ENCODE measurements at regions not wholly inside any gene's neighbourhood (a gene's known extent, or its start where the extent isn't known, plus 50 kb on each side); places are given as distances from the start of the nearest gene placed in this dataset.

DNA sequence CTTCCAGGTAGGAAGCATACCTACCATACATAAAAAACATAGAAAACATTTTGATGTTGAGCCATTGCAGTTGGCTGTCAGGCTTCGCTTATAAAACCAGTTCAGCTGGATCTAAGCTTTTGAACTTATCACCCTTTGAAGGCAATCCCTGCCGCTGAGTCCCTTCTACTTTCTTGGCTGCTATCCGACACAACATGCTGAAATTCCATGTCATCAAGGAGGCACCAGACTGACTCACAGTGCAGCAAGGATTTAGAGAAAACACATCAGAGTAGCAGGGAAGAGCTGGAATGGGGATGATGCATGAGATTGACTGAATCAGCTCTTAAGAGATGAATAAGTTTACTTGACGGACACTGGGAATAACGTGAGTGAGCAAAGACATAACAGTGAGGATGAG, 135.0 kb upstream of the MAN1A1 start:
- no peak for DNase-seq (ENCODE audit: low read depth in 4 of 4, low spot score in 3 of 4)

- no peak for DNase-seq (ENCODE audit: low read depth in 4 of 4, low spot score in 3 of 4)
Measured at GRCh38 chr6:119483908-119484307, 134.3 kb upstream of the MAN1A1 start.

DNA sequence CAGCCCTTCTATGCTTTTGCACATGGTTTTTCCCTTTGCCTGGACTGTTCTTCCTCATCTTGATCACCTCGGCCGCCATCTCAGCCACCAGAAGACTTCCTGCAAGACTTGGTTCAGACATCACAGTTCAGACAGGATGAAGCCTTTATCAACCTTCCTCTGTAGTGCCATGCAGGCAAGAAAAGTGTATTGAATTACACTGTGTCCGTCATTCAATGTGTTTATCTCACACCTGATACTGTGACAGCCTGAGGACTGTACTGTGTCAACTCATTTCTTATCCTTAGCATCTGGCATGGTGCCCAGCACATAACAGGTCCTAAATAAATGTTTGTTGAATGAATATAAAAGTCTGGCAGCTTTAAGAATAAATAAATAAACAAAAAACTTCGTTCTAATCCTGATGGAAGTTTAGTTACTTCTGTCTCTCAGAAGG, 133.3 kb upstream of the MAN1A1 start:
- DNase-seq (ENCODE audit: low read depth in 4 of 4, low spot score in 3 of 4) = no peak

DNA sequence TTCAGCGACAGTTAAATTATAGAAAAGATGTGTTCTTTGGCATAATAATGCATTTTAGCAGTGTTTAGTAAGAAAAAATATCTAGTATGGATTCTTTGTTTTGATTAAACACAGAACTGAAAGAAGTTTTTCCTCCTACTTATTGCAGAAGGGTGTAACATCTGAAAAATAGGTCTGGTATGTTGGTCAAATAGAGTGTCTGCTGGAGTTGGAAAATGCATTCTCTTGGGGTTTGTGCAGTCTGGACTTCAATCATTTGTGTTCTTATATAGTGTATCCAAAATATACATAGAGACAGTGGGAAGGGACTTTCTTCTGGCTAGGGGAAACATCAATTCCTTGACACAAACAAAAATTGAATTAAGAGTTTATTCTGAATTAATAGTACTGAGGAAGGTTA, 132.4 kb upstream of the MAN1A1 start:
- no peak for DNase-seq (ENCODE audit: low read depth in 4 of 4, low spot score in 3 of 4)

DNA sequence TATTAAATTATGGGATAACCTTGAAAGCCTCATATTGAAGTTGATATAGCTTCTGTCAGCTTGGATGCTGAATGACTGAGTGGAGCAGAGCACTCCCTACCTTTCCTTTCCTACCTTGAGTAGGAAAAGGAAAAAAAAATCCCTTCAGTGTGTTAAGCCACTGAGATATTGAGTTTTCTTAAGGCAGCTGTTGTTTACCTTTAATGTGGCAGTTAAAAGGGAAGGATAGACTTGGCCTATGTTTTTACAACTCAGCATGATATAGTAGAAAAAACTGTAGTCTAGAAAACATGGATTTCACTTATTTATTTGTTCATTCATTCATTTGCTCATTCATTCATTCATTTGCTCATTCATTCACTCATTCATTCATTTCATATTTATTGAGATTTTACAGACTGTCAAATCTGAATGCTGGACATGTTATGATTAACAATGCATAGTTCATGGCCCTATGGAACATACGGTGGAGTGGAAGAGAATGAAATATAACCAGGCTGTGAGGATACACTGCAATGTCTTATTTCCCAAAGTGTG, 131.5 kb upstream of the MAN1A1 start:
- DNase-seq (ENCODE audit: low read depth in 4 of 4, low spot score in 3 of 4) = no peak

DNA sequence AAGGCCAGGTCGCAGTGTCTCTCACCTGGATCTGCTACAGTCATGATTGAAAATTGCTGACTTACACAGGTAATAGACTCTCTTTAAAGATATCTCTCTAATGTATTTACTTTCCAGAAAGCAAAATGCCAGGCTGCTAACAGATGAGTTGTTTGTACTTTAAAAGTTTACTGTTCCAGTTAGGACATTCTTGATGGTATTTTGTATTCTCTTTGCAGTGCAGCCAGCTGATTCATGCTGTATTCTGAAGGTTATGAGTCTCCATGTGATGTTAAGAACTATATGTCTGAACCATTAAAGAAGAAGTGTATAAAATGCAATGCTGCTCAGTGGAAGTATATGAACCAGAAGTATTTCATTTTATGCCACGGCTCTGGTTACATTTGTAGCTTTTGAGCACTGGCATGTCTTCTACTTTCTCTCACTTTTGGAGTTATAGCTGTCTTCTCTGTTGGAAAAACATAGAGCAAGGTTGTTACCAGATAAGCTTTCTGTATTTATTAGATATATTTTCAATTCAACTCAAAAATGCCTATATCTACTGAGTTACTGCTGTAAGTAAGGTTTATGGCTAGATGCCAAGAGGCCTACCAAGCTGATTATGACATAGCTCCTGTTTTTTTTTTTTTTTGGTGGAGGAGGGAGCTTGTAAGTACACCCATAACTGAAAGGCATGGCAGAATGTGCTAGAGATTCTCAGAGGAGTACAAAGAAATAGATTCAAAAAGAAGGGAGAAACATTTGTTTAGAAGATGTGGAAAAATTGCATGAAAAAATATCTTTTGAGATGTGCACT, 130.5 kb upstream of the MAN1A1 start:
- no peak for DNase-seq (ENCODE audit: low read depth in 4 of 4, low spot score in 3 of 4)

DNA sequence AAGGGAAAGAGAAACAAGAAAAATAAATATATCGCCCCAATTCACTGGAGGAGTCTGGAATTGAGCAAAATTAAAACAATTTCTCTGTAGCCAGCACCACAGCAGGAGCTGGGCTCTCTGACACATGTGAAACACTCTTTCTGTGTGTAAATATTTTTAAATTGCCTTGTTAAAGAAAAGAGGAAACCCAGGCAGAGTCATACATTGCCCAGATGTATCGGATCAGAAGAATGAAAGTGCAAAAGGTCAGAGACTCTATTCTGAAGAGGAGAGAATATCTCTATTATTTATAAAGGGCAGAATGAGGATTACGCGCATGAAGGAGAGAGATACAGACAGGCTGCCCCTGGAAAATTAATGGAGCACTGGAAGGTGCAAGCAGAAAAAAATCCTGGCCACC, 127.0 kb upstream of the MAN1A1 start:
- no peak for DNase-seq (ENCODE audit: low read depth in 4 of 4, low spot score in 3 of 4)

DNA sequence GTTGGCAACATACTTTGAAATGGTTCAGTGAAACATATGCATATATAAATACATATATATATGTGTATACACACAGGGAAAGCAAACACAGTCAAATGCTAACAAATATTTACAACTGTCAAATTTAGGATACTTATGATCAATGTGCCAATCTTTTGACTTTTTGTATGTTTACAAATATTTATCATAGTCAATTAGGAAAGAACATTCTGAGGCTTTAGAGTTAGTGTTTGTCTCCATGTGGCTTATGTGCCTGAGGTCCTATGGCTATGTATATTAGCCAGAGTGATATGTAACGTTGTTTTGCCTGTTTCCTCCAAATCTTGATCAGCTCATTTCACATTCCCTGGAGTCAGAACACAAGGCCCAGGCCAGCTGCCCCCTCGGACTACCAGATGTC, 126.5 kb upstream of the MAN1A1 start:
- DNase-seq (ENCODE audit: low read depth in 4 of 4, low spot score in 3 of 4) = no peak

DNA sequence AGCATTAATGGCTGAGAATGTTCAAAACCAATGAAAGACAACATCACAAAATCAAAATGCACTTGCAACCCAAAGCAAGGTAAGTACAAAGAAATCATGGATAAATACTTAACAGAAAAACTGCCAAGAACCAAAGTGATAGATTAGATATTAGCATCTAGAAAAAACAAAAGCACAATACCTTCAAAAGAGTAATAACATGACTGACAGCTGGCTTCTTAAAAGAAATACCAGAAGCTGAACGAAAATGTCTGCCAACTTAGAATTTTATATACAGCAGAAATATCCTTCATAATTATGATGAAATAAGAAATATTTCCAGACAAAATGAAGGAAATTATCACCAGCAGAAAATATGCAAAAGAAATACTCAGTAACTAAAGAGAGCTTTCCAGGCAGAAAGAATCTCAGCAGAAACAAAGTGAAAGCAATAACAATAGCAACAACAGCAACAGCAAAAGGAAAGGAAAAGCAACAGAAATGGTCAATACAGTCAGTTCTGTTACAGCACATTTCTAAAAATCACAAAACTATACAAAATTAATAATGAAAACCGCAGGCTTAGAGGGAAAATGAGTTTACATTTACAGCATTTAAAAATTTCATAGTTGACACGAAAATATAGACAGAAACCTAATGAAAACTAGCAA, 121.5 kb upstream of the MAN1A1 start:
- no peak for DNase-seq (ENCODE audit: low read depth in 4 of 4, low spot score in 3 of 4)

GRCh38 chr6:119467488-119468081, 118.0 kb upstream of the MAN1A1 start:
- DNase-seq (ENCODE audit: low read depth in 4 of 4, low spot score in 3 of 4) = no peak

- no peak for DNase-seq (ENCODE audit: low read depth in 4 of 4, low spot score in 3 of 4)
Measured at GRCh38 chr6:119466226-119466625, 116.7 kb upstream of the MAN1A1 start.

- no peak for DNase-seq (ENCODE audit: low read depth in 4 of 4, low spot score in 3 of 4)
Measured at GRCh38 chr6:119463081-119463626, 113.6 kb upstream of the MAN1A1 start.

DNA sequence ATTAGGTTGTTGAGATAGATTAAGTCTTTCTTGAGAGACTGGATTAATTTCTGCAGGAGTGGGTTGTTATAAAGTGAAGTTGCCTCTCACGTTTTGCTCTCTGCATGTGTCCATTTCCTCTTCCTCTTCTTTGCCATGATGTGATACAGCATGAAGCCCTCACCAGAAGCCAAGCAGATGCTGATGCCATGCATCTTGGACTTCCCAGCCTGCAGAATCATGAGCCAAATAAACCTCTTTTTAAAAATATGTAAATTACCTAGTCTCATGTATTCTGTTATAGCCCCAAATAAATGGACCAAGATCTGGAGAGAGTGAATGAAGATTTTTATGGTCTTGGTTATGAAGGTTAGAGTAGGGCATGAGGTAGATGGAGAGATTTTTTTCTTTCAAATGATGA, 111.6 kb upstream of the MAN1A1 start:
- no peak for DNase-seq (ENCODE audit: low read depth in 4 of 4, low spot score in 3 of 4)

DNA sequence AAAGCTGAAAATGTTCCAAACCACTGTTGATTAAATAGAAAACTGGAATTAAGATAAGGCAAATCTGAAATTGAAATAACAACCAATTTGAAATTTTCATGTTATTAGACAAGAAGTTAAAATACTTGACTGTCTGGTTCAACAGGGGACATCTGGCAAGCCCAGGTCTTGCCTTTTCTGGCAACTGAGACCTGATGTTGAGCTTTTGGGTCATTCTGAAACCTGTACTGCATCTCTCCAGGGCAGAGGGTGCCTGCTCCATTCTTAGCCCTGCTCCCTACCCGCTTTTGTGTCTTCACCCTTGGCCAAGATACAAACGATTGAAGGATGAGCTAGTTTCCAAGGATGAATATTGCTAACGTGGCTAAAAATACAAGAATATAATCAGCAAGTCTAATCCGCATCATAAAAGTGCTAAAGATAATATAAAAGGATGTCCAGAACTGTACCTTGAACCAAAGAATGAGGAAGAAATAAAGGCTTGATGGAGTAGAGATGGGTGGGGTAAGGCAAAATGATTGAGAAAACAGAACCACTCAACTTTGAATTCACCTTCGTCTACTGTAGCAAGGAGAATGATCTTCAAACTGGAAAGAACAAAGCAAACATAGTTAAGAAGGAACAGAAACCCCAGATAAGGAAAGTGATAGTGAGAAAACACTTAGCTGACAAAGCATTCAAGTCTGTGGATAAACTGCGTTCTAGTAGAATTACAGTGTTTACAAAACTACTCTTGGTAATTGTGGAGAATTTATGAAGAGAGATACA, 109.8 kb upstream of the MAN1A1 start:
- no peak for DNase-seq (ENCODE audit: low read depth in 4 of 4, low spot score in 3 of 4)

GRCh38 chr6:119454714-119455113, 105.2 kb upstream of the MAN1A1 start:
- no peak for DNase-seq (ENCODE audit: low read depth in 4 of 4, low spot score in 3 of 4)

GRCh38 chr6:119453242-119454200, 104.0 kb upstream of the MAN1A1 start:
- no peak for DNase-seq (ENCODE audit: low read depth in 4 of 4, low spot score in 3 of 4)

DNA sequence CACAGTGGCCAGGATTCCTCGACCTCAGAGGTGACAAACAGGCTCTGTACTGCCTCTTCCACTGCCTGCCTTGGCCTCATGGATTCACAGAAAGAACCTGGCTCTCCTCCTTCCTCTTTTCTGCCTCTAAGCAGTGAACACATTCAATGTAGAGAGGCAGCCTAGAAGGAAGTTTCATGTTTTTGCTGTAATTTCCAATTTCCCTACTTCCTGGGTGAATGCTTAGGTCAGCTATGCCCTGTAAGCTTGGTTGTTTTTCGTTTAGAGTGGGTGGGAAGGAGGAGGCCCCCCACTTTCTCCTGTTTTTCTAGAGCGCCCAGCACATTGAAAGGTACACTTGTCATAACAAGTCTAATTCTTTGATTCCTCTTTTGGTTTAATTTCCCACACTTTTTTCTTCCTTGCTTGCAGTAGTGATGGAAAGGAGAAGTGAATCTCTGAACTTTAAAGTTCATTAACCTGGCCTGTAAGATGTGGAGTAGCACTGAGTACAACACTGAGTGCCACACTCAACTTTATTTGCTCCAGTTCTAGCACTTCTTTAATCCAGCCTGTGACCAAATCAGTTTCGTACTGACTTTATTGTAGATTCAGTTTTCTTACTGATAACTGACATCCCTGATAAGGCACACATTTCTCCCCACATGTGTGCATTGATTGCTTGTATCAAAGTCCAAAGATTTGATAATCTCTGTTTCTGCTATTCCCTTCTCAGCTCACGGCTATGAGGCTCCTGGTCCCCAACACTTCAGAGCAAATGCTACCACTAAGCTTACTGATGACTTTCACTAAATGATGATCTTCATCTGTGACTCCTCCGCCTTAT, 100.0 kb upstream of the MAN1A1 start:
- no peak for DNase-seq (ENCODE audit: low read depth in 4 of 4, low spot score in 3 of 4)

GRCh38 chr6:119447921-119448320, 98.4 kb upstream of the MAN1A1 start:
- no peak for DNase-seq (ENCODE audit: low read depth in 4 of 4, low spot score in 3 of 4)

- peak in 3 of 4 donors; percentile 4 to 25 (median 20) for DNase-seq (ENCODE audit: low read depth in 4 of 4, low spot score in 3 of 4)
Measured at GRCh38 chr6:119446609-119447008, 97.0 kb upstream of the MAN1A1 start.

All from right renal pelvis (tissue), 4 donors.